Progenitor cell of endocrine pancreas (in vitro differentiated cells): ENCODE measurements at regions not wholly inside any gene's neighbourhood (a gene's known extent, or its start where the extent isn't known, plus 50 kb on each side); places are given as distances from the start of the nearest gene placed in this dataset.

Experiments used
- DNase-seq: peaks from one replicate; pipeline ENCODE4 v3.0.0; 2021; ENCODE audit warnings: low spot score; ENCODE audit not compliant: unreplicated experiment
- H3K27ac Mint-ChIP-seq: 2 replicates; pipeline ENCODE4 v1.8.0; 2021; ENCODE audit warnings: mild to moderate bottlenecking, moderate library complexity, mixed read lengths
- H3K27me3 Mint-ChIP-seq: 2 replicates; pipeline ENCODE4 v1.8.0; 2021; ENCODE audit warnings: mixed read lengths
- H3K36me3 Mint-ChIP-seq: 2 replicates; pipeline ENCODE4 v1.8.0; 2022; ENCODE audit warnings: mixed read lengths; ENCODE audit not compliant: insufficient read depth
- H3K4me1 Mint-ChIP-seq: 2 replicates; pipeline ENCODE4 v1.8.0; 2021; ENCODE audit warnings: low read depth, mixed read lengths
- H3K4me3 Mint-ChIP-seq: 2 replicates; pipeline ENCODE4 v1.8.0; 2021; ENCODE audit warnings: low read depth, mild to moderate bottlenecking, moderate library complexity, mixed read lengths
- H3K9me3 Mint-ChIP-seq: 2 replicates; pipeline ENCODE4 v1.8.0; 2021; ENCODE audit warnings: low read depth, mixed read lengths
- TF ChIP-seq, protein P1 (sequence below): fragments of 200-600 bp; sonication (generic); IDR thresholded peaks from one replicate; pipeline ENCODE4 v1.5.0; 2021; ENCODE audit warnings: antibody characterized with exemption, mild to moderate bottlenecking; ENCODE audit not compliant: unreplicated experiment

DNA sequence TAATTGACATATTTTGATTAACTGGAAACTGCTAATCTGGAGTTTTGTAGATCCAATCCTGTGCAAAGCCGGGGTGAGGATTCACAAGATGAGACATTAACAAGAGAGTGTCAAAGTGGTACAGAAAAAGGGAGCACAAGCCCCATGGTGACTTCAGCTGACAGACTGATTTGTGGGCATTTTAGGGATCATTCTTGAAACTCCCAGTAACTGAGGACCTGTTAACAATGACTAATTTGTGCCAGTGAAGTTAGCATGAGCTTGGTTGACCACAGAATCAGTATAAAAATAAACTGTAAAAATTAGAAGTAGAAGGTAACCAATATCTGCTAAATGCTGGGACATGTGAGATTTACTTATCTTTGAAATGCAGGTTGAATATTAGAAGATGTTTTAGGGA is 1578.3 kb downstream of the EFNA5 start:
- TF ChIP-seq, protein P1, sequence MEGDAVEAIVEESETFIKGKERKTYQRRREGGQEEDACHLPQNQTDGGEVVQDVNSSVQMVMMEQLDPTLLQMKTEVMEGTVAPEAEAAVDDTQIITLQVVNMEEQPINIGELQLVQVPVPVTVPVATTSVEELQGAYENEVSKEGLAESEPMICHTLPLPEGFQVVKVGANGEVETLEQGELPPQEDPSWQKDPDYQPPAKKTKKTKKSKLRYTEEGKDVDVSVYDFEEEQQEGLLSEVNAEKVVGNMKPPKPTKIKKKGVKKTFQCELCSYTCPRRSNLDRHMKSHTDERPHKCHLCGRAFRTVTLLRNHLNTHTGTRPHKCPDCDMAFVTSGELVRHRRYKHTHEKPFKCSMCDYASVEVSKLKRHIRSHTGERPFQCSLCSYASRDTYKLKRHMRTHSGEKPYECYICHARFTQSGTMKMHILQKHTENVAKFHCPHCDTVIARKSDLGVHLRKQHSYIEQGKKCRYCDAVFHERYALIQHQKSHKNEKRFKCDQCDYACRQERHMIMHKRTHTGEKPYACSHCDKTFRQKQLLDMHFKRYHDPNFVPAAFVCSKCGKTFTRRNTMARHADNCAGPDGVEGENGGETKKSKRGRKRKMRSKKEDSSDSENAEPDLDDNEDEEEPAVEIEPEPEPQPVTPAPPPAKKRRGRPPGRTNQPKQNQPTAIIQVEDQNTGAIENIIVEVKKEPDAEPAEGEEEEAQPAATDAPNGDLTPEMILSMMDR = no peak
- H3K4me1 Mint-ChIP-seq = peaks cover 5% of the 10 kb centered on the region
- no peak for DNase-seq
- H3K36me3 Mint-ChIP-seq = no peaks in the 10 kb centered on the region
- H3K27me3 Mint-ChIP-seq = no peaks in the 10 kb centered on the region
- H3K9me3 Mint-ChIP-seq = no peaks in the 10 kb centered on the region
- no peak overlapping the region for H3K4me3 Mint-ChIP-seq
- H3K27ac Mint-ChIP-seq = no peak overlapping the region

DNA sequence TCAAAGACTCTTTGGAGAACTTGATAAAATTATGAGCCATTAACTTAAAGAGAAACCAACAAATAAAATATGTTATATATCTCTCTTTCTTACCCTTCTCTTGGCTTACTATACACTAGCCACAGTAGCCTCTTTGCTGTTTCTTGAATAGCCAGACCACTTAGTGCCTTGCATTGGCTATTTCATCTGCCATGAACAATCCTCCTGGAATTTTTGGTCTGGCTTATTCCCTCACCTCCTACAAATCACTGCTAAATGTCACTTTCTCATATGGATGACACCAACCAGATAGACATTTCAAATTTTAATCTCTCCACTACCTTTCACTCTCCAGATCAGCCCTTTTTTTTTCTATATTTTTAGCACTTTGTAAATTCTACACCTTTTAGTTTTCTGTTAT is 1581.7 kb downstream of the EFNA5 start:
- H3K36me3 Mint-ChIP-seq = no peaks in the 10 kb centered on the region
- no peaks in the 10 kb centered on the region for H3K4me1 Mint-ChIP-seq
- no peak overlapping the region for H3K4me3 Mint-ChIP-seq
- TF ChIP-seq, protein P1 = no peak
- H3K27me3 Mint-ChIP-seq = peaks cover 9% of the 10 kb centered on the region
- H3K27ac Mint-ChIP-seq = no peak overlapping the region
- no peaks in the 10 kb centered on the region for H3K9me3 Mint-ChIP-seq
- DNase-seq = no peak

DNA sequence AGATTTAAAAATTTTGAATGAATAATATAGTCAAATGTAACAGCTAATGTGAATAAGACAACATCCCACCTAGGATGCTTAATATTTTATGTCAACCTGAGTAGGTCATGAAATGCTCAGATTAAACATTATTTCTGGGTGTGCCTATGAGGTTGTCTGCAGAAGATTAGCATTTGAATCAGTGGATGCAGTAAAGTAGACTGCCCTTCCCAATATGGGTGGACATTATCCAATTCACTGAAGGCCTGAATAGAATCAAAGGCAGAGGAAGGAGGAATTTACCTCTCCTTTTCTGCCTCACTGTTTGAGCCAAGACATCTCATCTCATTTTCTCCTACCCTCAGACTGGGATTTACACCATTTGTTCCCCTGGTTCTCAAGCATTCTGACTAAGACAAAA is 1582.3 kb downstream of the EFNA5 start:
- Mint-ChIP-seq H3K4me1 (no peaks in the 10 kb centered on the region), H3K27me3 (peaks cover 9% of the 10 kb centered on the region), H3K27ac (no peak overlapping the region), H3K4me3 (no peak overlapping the region), H3K9me3 (no peaks in the 10 kb centered on the region), H3K36me3 (no peaks in the 10 kb centered on the region)
- TF ChIP-seq, protein P1 = no peak
- no peak for DNase-seq

DNA sequence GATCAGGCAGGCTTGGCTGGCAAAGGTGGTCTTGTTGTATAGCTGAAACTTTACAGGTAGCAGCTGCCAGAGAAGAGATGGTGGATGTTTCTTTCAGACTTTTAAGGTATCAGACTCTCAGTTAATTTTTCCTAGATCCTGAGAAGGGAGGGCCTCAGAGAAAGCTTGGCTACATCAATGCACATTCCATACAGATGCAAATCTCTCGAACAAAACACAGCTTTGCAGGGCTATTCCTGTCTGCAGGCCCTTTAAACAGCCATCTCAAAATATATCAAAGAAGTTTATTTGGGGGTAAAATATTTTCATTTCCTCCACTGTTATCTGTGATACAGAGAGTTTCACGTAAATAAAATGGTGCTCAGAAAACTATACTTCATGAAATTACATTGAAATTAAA is 1584.4 kb downstream of the EFNA5 start:
- Mint-ChIP-seq H3K36me3 (no peaks in the 10 kb centered on the region), H3K27me3 (peaks cover 9% of the 10 kb centered on the region), H3K4me3 (no peak overlapping the region), H3K27ac (peak overlapping the region; percentile 25), H3K9me3 (no peaks in the 10 kb centered on the region), H3K4me1 (no peaks in the 10 kb centered on the region)
- TF ChIP-seq, protein P1 = no peak
- no peak for DNase-seq

DNA sequence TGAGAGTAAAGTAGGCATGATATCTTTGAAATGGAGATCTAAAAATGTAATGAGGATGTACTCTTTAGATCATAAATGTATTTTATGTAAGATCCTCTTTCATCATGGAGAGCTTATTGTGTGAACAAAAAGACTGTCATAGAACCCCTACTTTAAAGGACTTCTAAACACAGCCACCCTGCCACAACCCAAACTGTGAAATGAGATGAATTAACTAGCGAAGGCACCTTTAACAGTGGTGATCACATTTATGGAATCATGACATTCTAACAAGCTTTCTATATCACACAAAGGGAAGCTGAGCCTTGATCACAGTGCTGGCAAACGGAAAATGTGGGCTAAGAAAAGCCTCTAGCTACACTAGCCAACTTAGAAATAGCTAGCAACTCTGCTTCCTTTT is 1585.2 kb downstream of the EFNA5 start:
- Mint-ChIP-seq H3K9me3 (no peaks in the 10 kb centered on the region), H3K4me1 (no peaks in the 10 kb centered on the region), H3K27ac (no peak overlapping the region), H3K36me3 (no peaks in the 10 kb centered on the region), H3K27me3 (peaks cover 9% of the 10 kb centered on the region), H3K4me3 (no peak overlapping the region)
- no peak for DNase-seq
- TF ChIP-seq, protein P1 = no peak
